Right kidney (tissue), 1 donor: ENCODE measurements at regions not wholly inside any gene's neighbourhood (a gene's known extent, or its start where the extent isn't known, plus 50 kb on each side); places are given as distances from the start of the nearest gene placed in this dataset.
A peak's percentile ranks its signal among the peaks of the same experiment; 100 is the strongest.
"Not testable (repeated sequence)": the region's sequence is repeated elsewhere in the genome, so short reads cannot be mapped to it uniquely, and the experiment has no call there.

Experiments used
- DNase-seq: peaks from one replicate; pipeline ENCODE4 v3.0.0-alpha.2; 2016

- no peak for DNase-seq
Measured at GRCh38 chr2:167792126-167792525, 455.3 kb downstream of the STK39 start.

GRCh38 chr2:167790781-167791450, 456.5 kb downstream of the STK39 start:
- DNase-seq, result no peak

- DNase-seq, result no peak
Measured at GRCh38 chr2:167790189-167790588, 457.2 kb downstream of the STK39 start.

- DNase-seq, result no peak
Measured at GRCh38 chr2:167787562-167787961, 459.8 kb downstream of the STK39 start.

- DNase-seq, result no peak
Measured at GRCh38 chr2:167787021-167787420, 460.4 kb downstream of the STK39 start.

GRCh38 chr2:167785606-167786216, 461.7 kb downstream of the STK39 start:
- no peak for DNase-seq

GRCh38 chr2:167784084-167784425, 463.3 kb downstream of the STK39 start:
- DNase-seq, result no peak

GRCh38 chr2:167783261-167784083, 463.9 kb downstream of the STK39 start:
- peak; percentile 16 for DNase-seq

- not testable (repeated sequence) for DNase-seq
Measured at GRCh38 chr2:167781629-167782028, 465.8 kb downstream of the STK39 start.

GRCh38 chr2:167776359-167776758, 471.0 kb downstream of the STK39 start:
- no peak for DNase-seq

GRCh38 chr2:167771628-167772027, 475.8 kb downstream of the STK39 start:
- DNase-seq, result no peak

- DNase-seq, result no peak
Measured at GRCh38 chr2:167769020-167769419, 478.4 kb downstream of the STK39 start.

- no peak for DNase-seq
Measured at GRCh38 chr2:167767830-167768229, 479.6 kb downstream of the STK39 start.

- DNase-seq, result no peak
Measured at GRCh38 chr2:167764772-167765341, 482.5 kb downstream of the STK39 start.

GRCh38 chr2:167761465-167762136, 485.8 kb downstream of the STK39 start:
- no peak for DNase-seq

GRCh38 chr2:167759531-167759930, 487.9 kb downstream of the STK39 start:
- no peak for DNase-seq

GRCh38 chr2:167758292-167758691, 489.1 kb downstream of the STK39 start:
- DNase-seq, result no peak

GRCh38 chr2:167756446-167756845, 490.9 kb downstream of the STK39 start:
- no peak for DNase-seq

GRCh38 chr2:167753142-167753541, 494.3 kb downstream of the STK39 start:
- DNase-seq, result no peak

GRCh38 chr2:167752734-167753133, 494.7 kb downstream of the STK39 start:
- no peak for DNase-seq

- no peak for DNase-seq
Measured at GRCh38 chr2:167750675-167751074, 496.7 kb downstream of the STK39 start.

GRCh38 chr2:167749660-167750059, 497.7 kb downstream of the STK39 start:
- no peak for DNase-seq

GRCh38 chr2:167749016-167749415, 498.4 kb downstream of the STK39 start:
- DNase-seq, result no peak
